RPMI8226 (cell line): ENCODE measurements at regions not wholly inside any gene's neighbourhood (a gene's known extent, or its start where the extent isn't known, plus 50 kb on each side); places are given as distances from the start of the nearest gene placed in this dataset.

ENCODE experiments used
- DNase-seq: peaks from one replicate; pipeline ENCODE4 v3.0.0-alpha.2; 2015

- DNase-seq = no peak
These were observed 89.9 kb upstream of the MAGI1 start for GRCh38 chr3:66128623-66129022.

GRCh38 chr3:66121318-66121717 lies 82.6 kb upstream of the MAGI1 start:
- DNase-seq = no peak

GRCh38 chr3:66115858-66116654 lies 77.3 kb upstream of the MAGI1 start:
- DNase-seq = no peak

- no peak for DNase-seq
These were observed 74.8 kb upstream of the MAGI1 start for GRCh38 chr3:66113542-66113941.

- DNase-seq = no peak
These were observed 72.1 kb upstream of the MAGI1 start for GRCh38 chr3:66110840-66111239.

GRCh38 chr3:66107855-66108254 lies 69.1 kb upstream of the MAGI1 start:
- no peak for DNase-seq

GRCh38 chr3:66106788-66107187 lies 68.1 kb upstream of the MAGI1 start:
- DNase-seq = no peak

- DNase-seq = no peak
These were observed 65.8 kb upstream of the MAGI1 start for GRCh38 chr3:66104535-66104934.

GRCh38 chr3:66103729-66104128 lies 65.0 kb upstream of the MAGI1 start:
- no peak for DNase-seq

GRCh38 chr3:66101901-66102300 lies 63.2 kb upstream of the MAGI1 start:
- DNase-seq = no peak

GRCh38 chr3:66099541-66100065 lies 60.9 kb upstream of the MAGI1 start:
- DNase-seq = no peak

- DNase-seq = no peak
These were observed 59.7 kb upstream of the MAGI1 start for GRCh38 chr3:66098436-66098835.

- no peak for DNase-seq
These were observed 58.9 kb upstream of the MAGI1 start for GRCh38 chr3:66097647-66098046.

- no peak for DNase-seq
These were observed 56.7 kb upstream of the MAGI1 start for GRCh38 chr3:66095295-66096001.

GRCh38 chr3:66093981-66094380 lies 55.3 kb upstream of the MAGI1 start:
- DNase-seq = no peak

- no peak for DNase-seq
These were observed 53.7 kb upstream of the MAGI1 start for GRCh38 chr3:66092175-66092995.
